HepG2 (cell line): ENCODE measurements at regions not wholly inside any gene's neighbourhood (a gene's known extent, or its start where the extent isn't known, plus 50 kb on each side); places are given as distances from the start of the nearest gene placed in this dataset.
A peak's percentile ranks its signal among the peaks of the same experiment; 100 is the strongest.

ENCODE experiments used
- AFF4 ChIP-seq: sonication (generic); formaldehyde crosslinking; IDR thresholded peaks from 2 replicates; pipeline ENCODE4 v1.4.0; 2020; ENCODE audit warnings: missing genetic modification reagents
- CENPX ChIP-seq: sonication (generic); formaldehyde crosslinking; IDR thresholded peaks from 2 replicates; pipeline ENCODE4 v1.9.0; 2021; ENCODE audit warnings: mild to moderate bottlenecking, missing genetic modification reagents, moderate library complexity
- DRAP1 ChIP-seq: IDR thresholded peaks from 2 replicates; pipeline ENCODE4 v1.6.1; 2016; ENCODE audit warnings: missing genetic modification reagents, missing compliant biosample characterization
- FOXP4 ChIP-seq: sonication (generic); formaldehyde crosslinking; IDR thresholded peaks from 2 replicates; pipeline ENCODE4 v1.4.0; 2020; ENCODE audit warnings: missing genetic modification reagents
- PRDM10 ChIP-seq: sonication (generic); formaldehyde crosslinking; IDR thresholded peaks from 2 replicates; pipeline ENCODE4 v1.4.0; 2020; ENCODE audit warnings: low read depth, missing genetic modification reagents
- RFX3 ChIP-seq: IDR thresholded peaks from 2 replicates; pipeline ENCODE4 v1.6.1; 2016; ENCODE audit warnings: missing biosample characterization, missing genetic modification reagents
- SMAD9 ChIP-seq: sonication (generic); formaldehyde crosslinking; IDR thresholded peaks from 2 replicates; pipeline ENCODE4 v1.5.1; 2020; ENCODE audit warnings: mild to moderate bottlenecking, missing genetic modification reagents
- ZBTB44 ChIP-seq: sonication (generic); formaldehyde crosslinking; IDR thresholded peaks from 2 replicates; pipeline ENCODE4 v1.4.0; 2020; ENCODE audit warnings: missing genetic modification reagents
- ZKSCAN1 ChIP-seq: fragments of 150-350 bp; IDR thresholded peaks from 2 replicates; pipeline ENCODE4 v1.6.1; 2014; ENCODE audit warnings: low read length
- ZNF280D ChIP-seq: sonication (generic); formaldehyde crosslinking; IDR thresholded peaks from 2 replicates; pipeline ENCODE4 v1.5.1; 2020; ENCODE audit warnings: mild to moderate bottlenecking, missing genetic modification reagents
- ZNF362 ChIP-seq: sonication (generic); formaldehyde crosslinking; IDR thresholded peaks from 2 replicates; pipeline ENCODE4 v1.4.0; 2020; ENCODE audit warnings: missing genetic modification reagents, mild to moderate bottlenecking, borderline replicate concordance

GRCh38 chr6:28648035-28648877 is 122.6 kb downstream of the GPX5 start (continued):
- TF ChIP-seq FOXP4 (CRISPR knock-in tag): peak; percentile 48; the same call in 1 of the 2 replicates
- TF ChIP-seq ZNF362: peak; percentile 88
- 0 out of 2 replicates have a peak, but pooled peaks have one; percentile 31 for TF ChIP-seq ZKSCAN1
- no peak for TF ChIP-seq CENPX
- TF ChIP-seq ZBTB44 (CRISPR knock-in tag): no peak
- TF ChIP-seq DRAP1 (CRISPR knock-in tag): peak; percentile 81
- no peak for TF ChIP-seq SMAD9
- no peak for TF ChIP-seq PRDM10
- no peak for TF ChIP-seq AFF4 (CRISPR knock-in tag)
- no peak for TF ChIP-seq RFX3 (CRISPR knock-in tag)
- 0 out of 2 replicates have a peak, but pooled peaks have one; percentile 65 for TF ChIP-seq ZNF280D (CRISPR knock-in tag)
